ENCODE measurements at regions not wholly inside any gene's neighbourhood (a gene's known extent, or its start where the extent isn't known, plus 50 kb on each side); places are given as distances from the start of the nearest gene placed in this dataset.

- TF ChIP-seq POLR2A (IDR thresholded peaks at IDR 0.05; ENCODE audit: low read length) (no peak), GATA1 (IDR thresholded peaks at IDR 0.05; ENCODE audit: low read depth, low read length) (no peak)
Measured at GRCh38 chr12:28890664-28891063, 258.4 kb upstream of the FAR2 start.

Data from erythroblast (primary cell).